ENCODE measurements at regions not wholly inside any gene's neighbourhood (a gene's known extent, or its start where the extent isn't known, plus 50 kb on each side); places are given as distances from the start of the nearest gene placed in this dataset.

GRCh38 chr6:47097092-47097945 lies 55.2 kb upstream of the ADGRF1 start:
- no peak overlapping the region; the same call in 1 of the 2 replicates for H3K27ac ChIP-seq
- peak; percentile 88 for DNase-seq
- no peaks in the 10 kb centered on the region for H3K36me3 ChIP-seq
- no peaks in the 10 kb centered on the region for H3K27me3 ChIP-seq (ENCODE audit: insufficient read depth, low read depth, severe bottlenecking)
- peak; percentile 79 for TF ChIP-seq CTCF (IDR thresholded peaks at IDR 0.05; ENCODE audit: low read depth, low read length)
- no peak overlapping the region for H3K4me3 ChIP-seq (ENCODE audit: low read depth, low read length)
- H3K9me3 ChIP-seq (ENCODE audit: severe bottlenecking): no peaks in the 10 kb centered on the region

GRCh38 chr6:47096211-47096895 lies 54.2 kb upstream of the ADGRF1 start:
- no peaks in the 10 kb centered on the region for H3K27me3 ChIP-seq (ENCODE audit: insufficient read depth, low read depth, severe bottlenecking)
- no peak for TF ChIP-seq CTCF (IDR thresholded peaks at IDR 0.05; ENCODE audit: low read depth, low read length)
- no peaks in the 10 kb centered on the region for H3K36me3 ChIP-seq
- no peaks in the 10 kb centered on the region for H3K9me3 ChIP-seq (ENCODE audit: severe bottlenecking)
- peak; percentile 32 for DNase-seq
- H3K4me3 ChIP-seq (ENCODE audit: low read depth, low read length): no peak overlapping the region
- no peak overlapping the region for H3K27ac ChIP-seq

GRCh38 chr6:47094241-47094925 lies 52.3 kb upstream of the ADGRF1 start:
- no peak for TF ChIP-seq CTCF (IDR thresholded peaks at IDR 0.05; ENCODE audit: low read depth, low read length)
- DNase-seq: no peak
- Histone ChIP-seq H3K27ac (no peak overlapping the region), H3K27me3 (ENCODE audit: insufficient read depth, low read depth, severe bottlenecking) (no peaks in the 10 kb centered on the region), H3K36me3 (no peaks in the 10 kb centered on the region), H3K4me3 (ENCODE audit: low read depth, low read length) (no peak overlapping the region), H3K9me3 (ENCODE audit: severe bottlenecking) (no peaks in the 10 kb centered on the region)

GRCh38 chr6:47093169-47093568 lies 51.0 kb upstream of the ADGRF1 start:
- Histone ChIP-seq H3K27me3 (ENCODE audit: insufficient read depth, low read depth, severe bottlenecking) (no peaks in the 10 kb centered on the region), H3K9me3 (ENCODE audit: severe bottlenecking) (no peaks in the 10 kb centered on the region), H3K36me3 (no peaks in the 10 kb centered on the region), H3K27ac (no peak overlapping the region), H3K4me3 (ENCODE audit: low read depth, low read length) (no peak overlapping the region)
- DNase-seq: no peak
- TF ChIP-seq CTCF (IDR thresholded peaks at IDR 0.05; ENCODE audit: low read depth, low read length): no peak

GRCh38 chr6:47091886-47092668 lies 49.9 kb upstream of the ADGRF1 start:
- Histone ChIP-seq H3K27ac (peak overlapping the region; percentile 17), H3K4me3 (ENCODE audit: low read depth, low read length) (no peak overlapping the region), H3K27me3 (ENCODE audit: insufficient read depth, low read depth, severe bottlenecking) (no peaks in the 10 kb centered on the region), H3K9me3 (ENCODE audit: severe bottlenecking) (no peaks in the 10 kb centered on the region), H3K36me3 (no peaks in the 10 kb centered on the region)
- DNase-seq: peak; percentile 70
- no peak for TF ChIP-seq CTCF (IDR thresholded peaks at IDR 0.05; ENCODE audit: low read depth, low read length)
